Stimulated activated CD4-positive, alpha-beta T cell treated with anti-CD3 and anti-CD28 coated beads, Interleukin-4, amount 100 ng/mL, for 4 hours (primary cell): ENCODE measurements at regions not wholly inside any gene's neighbourhood (a gene's known extent, or its start where the extent isn't known, plus 50 kb on each side); places are given as distances from the start of the nearest gene placed in this dataset.

Source experiments
- DNase-seq, 2 experiments: peaks; one replicate each; pipeline ENCODE4 v3.0.0-alpha.2; 2020

- no peak for DNase-seq
Measured at GRCh38 chr5:87948486-87948885, 320.2 kb downstream of the TMEM161B start.

- no peak for DNase-seq
Measured at GRCh38 chr5:87946271-87946670, 322.4 kb downstream of the TMEM161B start.

DNA sequence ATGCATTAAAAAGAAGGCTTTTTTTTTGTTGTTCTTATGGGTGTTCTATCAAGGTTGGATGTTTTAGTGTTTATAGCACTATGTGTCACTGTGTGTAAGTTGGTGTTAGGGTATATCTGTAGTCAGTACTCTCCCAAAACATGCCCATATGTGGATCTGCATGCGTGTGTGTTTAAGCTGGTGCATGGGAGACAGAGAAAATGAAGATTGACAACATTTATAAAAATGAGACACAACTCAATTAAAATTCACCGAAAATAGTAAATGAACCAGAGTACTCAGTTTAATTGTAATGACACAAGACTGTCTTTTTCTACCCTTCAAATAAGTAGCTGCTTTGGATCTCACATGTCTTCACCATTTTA, 323.4 kb downstream of the TMEM161B start:
- DNase-seq = no peak

DNA sequence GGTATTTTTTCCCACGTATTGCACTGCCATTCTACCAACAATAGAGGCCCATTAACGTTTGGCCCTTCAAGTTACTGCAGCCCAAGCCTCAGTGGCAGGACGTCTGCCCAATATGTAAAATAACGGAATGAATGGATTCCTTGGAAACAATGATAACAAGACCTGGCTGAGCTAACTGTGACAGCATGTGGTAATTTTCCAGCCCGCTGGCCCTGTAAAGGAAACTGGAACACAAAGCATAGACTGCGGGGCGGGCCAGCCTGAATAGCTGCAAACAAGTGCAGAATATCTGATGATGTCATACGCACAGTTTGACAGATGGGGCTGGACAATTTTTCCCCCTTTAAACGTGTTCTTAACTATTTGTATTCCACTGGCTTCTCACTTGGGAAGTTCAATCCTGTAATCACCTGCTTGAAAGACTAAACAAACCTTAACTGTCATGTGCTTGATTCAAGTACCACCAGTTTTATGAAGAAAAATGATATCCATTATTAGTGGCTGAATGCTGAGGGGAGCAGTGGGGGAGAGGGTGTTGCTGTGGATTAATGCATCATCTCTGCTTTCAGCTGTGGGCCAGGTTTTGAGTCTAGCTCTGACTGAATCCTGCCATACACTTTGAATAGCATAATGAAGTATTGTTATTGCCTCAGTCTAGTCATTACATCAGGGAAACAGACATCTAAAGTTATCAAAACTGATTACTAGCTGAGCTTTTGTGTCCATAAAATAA, 323.9 kb downstream of the TMEM161B start:
- no peak for DNase-seq

DNA sequence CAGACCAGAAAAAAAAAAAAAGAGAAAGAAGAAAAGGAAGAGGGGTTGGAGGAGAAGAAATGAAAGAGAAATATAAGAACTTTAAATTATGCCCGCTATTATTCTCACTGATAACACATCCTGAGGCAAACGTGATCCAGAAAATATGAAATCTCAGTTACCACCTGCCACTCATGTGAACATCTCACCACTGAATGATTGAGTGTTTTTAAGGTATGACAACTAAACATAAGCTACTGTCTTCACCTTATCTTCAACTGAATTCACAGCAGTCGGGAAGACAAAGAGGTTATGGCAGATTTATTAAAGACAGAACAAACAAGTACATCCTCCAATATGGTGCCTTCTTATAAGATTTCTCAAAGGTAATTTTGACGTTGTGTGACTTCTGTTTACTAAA, 327.9 kb downstream of the TMEM161B start:
- no peak for DNase-seq

GRCh38 chr5:87936667-87937066, 332.0 kb downstream of the TMEM161B start:
- no peak for DNase-seq

GRCh38 chr5:87924436-87924835, 344.2 kb downstream of the TMEM161B start:
- DNase-seq = no peak

- no peak for DNase-seq
Measured at GRCh38 chr5:87916320-87916719, 352.3 kb downstream of the TMEM161B start.

GRCh38 chr5:87912419-87912818, 356.2 kb downstream of the TMEM161B start:
- no peak for DNase-seq

- DNase-seq = no peak
Measured at GRCh38 chr5:87909382-87909781, 359.3 kb downstream of the TMEM161B start.

GRCh38 chr5:87906962-87907361, 361.7 kb downstream of the TMEM161B start:
- no peak for DNase-seq

- DNase-seq = no peak
Measured at GRCh38 chr5:87900419-87900818, 368.2 kb downstream of the TMEM161B start.

DNA sequence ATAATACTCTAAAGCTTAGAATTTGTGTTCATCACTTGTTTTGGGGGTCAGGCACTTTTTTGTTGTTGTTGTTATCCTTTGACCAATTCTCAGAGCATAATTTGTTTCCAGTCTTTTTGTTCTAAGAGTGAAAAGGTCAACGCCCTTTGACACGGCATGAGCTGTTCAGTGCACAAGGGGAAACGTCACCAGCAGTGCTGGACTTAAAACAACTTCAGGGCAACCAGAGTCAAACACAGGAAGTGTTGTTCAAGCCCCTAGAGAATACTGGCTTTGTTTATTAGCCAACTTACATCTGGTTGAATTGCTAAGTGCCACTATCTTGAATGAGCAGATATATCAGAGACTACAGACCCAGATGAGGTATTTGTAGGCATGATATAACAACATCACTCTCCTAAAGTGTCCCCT, 368.9 kb downstream of the TMEM161B start:
- DNase-seq = no peak

GRCh38 chr5:87899208-87899661, 369.4 kb downstream of the TMEM161B start:
- DNase-seq = no peak

DNA sequence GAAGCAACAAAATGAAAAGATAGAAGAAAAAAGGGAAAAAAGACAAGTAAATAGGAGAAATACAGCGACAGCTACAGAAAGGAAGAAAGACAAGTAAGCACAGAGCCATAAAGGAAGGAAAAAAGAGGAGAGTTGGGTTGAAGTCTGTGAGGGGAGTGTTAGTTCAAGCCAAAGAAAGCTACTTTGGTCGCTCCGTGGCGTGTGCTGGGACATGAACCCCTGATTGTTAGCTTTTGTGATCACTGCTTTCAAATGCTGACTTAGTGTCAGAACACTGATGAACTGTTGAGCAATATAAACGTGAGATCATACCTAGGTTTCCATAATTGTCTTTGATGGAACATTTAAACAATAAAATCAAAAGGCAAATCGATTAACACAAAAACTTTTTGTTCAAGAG, 370.1 kb downstream of the TMEM161B start:
- DNase-seq = no peak

DNA sequence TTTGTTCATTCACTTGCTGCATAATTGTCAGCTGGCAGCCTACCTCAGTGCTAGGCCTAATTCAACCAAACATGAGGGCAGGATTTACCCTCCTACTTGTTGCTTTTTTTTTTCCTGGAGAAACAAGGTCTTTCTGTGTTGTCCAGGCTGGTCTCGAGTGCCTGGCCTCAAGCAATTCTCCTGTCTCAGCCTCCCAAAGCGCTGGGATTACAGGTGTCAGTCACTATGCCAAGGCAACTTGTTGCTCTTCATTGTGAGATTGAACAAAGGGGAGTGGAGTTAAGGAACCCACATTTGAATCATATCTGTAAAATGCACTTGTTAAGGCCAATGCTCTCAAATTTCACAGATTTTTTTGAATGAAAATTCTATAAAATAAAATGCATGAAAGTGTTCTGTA, 380.5 kb downstream of the TMEM161B start:
- DNase-seq = no peak

GRCh38 chr5:87887247-87887646, 381.4 kb downstream of the TMEM161B start:
- DNase-seq = no peak

- no peak for DNase-seq
Measured at GRCh38 chr5:87886164-87886563, 382.5 kb downstream of the TMEM161B start.

- no peak for DNase-seq
Measured at GRCh38 chr5:87885758-87886157, 382.9 kb downstream of the TMEM161B start.

DNA sequence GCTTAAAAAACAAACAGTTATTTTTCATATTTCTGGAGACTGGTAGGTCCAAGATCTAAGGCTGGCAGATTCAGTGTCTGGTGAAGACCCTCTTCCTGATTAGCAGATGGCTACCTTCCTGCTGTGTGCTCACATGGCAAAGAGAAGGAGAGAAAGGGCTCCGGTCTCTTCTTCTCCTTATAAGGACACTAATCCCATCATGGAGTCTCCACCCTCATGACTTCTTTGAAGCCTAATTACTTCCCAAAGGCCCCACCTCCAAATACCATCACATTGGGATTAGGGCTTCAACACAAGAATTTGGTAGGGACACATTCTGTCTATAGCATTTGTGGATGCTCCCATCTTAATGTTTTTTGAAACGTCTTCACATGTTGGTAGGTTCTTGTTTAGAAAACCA, 391.1 kb downstream of the TMEM161B start:
- DNase-seq = no peak

DNA sequence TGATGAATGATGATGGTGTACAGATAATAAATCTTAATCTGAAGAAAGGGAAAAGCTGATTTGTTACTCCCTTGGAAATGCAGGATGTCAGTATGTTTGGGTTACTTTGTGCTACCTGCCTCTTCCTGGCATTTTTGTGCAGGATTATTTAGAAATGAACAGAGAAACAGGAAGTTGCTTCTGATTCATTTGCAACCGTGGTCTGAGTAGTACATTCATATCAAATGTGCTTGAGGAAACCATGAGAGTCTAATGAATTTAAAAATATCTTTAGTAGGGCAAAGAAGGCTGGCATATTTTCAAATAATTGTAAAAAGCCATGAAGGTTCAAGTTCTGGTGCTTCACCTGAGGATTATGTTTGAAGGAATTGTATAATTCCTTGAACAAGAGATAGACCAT, 391.6 kb downstream of the TMEM161B start:
- no peak for DNase-seq

GRCh38 chr5:87876616-87877015, 392.0 kb downstream of the TMEM161B start:
- no peak for DNase-seq

DNA sequence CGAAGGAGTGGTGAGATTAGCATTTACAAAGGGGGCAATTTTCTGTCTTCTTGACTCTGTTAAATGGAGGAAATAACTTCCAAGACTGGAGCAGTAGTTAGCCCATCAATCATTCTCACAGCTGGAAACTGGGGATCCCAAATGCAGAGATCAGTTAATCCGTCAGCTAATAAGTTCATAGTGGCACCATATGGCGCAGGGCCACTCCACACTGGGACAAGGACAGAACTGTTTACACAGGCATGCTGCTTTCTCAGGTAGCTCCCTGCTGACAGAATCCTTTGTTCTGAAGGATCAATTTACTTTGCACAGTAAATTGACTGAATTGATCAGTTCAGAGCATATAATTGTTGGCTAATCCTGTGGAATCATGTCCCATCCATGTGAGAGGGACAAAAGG, 395.7 kb downstream of the TMEM161B start:
- DNase-seq = no peak

- DNase-seq = no peak
Measured at GRCh38 chr5:87868792-87869191, 399.9 kb downstream of the TMEM161B start.

GRCh38 chr5:87867281-87867680, 401.4 kb downstream of the TMEM161B start:
- no peak for DNase-seq
